ENCODE measurements at regions not wholly inside any gene's neighbourhood (a gene's known extent, or its start where the extent isn't known, plus 50 kb on each side); places are given as distances from the start of the nearest gene placed in this dataset.

- Mint-ChIP-seq H3K27me3 (no peaks in the 10 kb centered on the region), H3K27ac (no peak overlapping the region), H3K9me3 (ENCODE audit: low read depth) (no peaks in the 10 kb centered on the region), H3K4me1 (ENCODE audit: low read depth) (no peaks in the 10 kb centered on the region), H3K4me3 (no peak overlapping the region), H3K36me3 (no peaks in the 10 kb centered on the region)
These were observed 480.3 kb upstream of the TNP1 start for GRCh38 chr2:217340176-217340575.

GRCh38 chr2:217339753-217340152 lies 479.9 kb upstream of the TNP1 start:
- no peaks in the 10 kb centered on the region for H3K36me3 Mint-ChIP-seq
- H3K27ac Mint-ChIP-seq = no peak overlapping the region
- no peak overlapping the region for H3K4me3 Mint-ChIP-seq
- H3K9me3 Mint-ChIP-seq (ENCODE audit: low read depth) = no peaks in the 10 kb centered on the region
- no peaks in the 10 kb centered on the region for H3K4me1 Mint-ChIP-seq (ENCODE audit: low read depth)
- no peaks in the 10 kb centered on the region for H3K27me3 Mint-ChIP-seq

- Mint-ChIP-seq H3K9me3 (ENCODE audit: low read depth) (no peaks in the 10 kb centered on the region), H3K27ac (no peak overlapping the region), H3K27me3 (no peaks in the 10 kb centered on the region), H3K4me1 (ENCODE audit: low read depth) (no peaks in the 10 kb centered on the region), H3K36me3 (no peaks in the 10 kb centered on the region), H3K4me3 (no peak overlapping the region)
These were observed 478.5 kb upstream of the TNP1 start for GRCh38 chr2:217338306-217338916.

- H3K9me3 Mint-ChIP-seq (ENCODE audit: low read depth) = no peaks in the 10 kb centered on the region
- H3K4me3 Mint-ChIP-seq = no peak overlapping the region
- H3K4me1 Mint-ChIP-seq (ENCODE audit: low read depth) = no peaks in the 10 kb centered on the region
- no peaks in the 10 kb centered on the region for H3K36me3 Mint-ChIP-seq
- no peaks in the 10 kb centered on the region for H3K27me3 Mint-ChIP-seq
- H3K27ac Mint-ChIP-seq = no peak overlapping the region
These were observed 477.9 kb upstream of the TNP1 start for GRCh38 chr2:217337771-217338170.

GRCh38 chr2:217336694-217337093 lies 476.8 kb upstream of the TNP1 start:
- no peaks in the 10 kb centered on the region for H3K27me3 Mint-ChIP-seq
- H3K36me3 Mint-ChIP-seq = no peaks in the 10 kb centered on the region
- no peaks in the 10 kb centered on the region for H3K4me1 Mint-ChIP-seq (ENCODE audit: low read depth)
- no peaks in the 10 kb centered on the region for H3K9me3 Mint-ChIP-seq (ENCODE audit: low read depth)
- no peak overlapping the region for H3K4me3 Mint-ChIP-seq
- H3K27ac Mint-ChIP-seq = no peak overlapping the region

GRCh38 chr2:217335341-217335966 lies 475.6 kb upstream of the TNP1 start:
- Mint-ChIP-seq H3K4me3 (no peak overlapping the region), H3K4me1 (ENCODE audit: low read depth) (no peaks in the 10 kb centered on the region), H3K36me3 (no peaks in the 10 kb centered on the region), H3K27me3 (no peaks in the 10 kb centered on the region), H3K27ac (no peak overlapping the region), H3K9me3 (ENCODE audit: low read depth) (no peaks in the 10 kb centered on the region)

- no peaks in the 10 kb centered on the region for H3K36me3 Mint-ChIP-seq
- H3K4me3 Mint-ChIP-seq = no peak overlapping the region
- H3K27ac Mint-ChIP-seq = no peak overlapping the region
- H3K9me3 Mint-ChIP-seq (ENCODE audit: low read depth) = no peaks in the 10 kb centered on the region
- H3K4me1 Mint-ChIP-seq (ENCODE audit: low read depth) = no peaks in the 10 kb centered on the region
- no peaks in the 10 kb centered on the region for H3K27me3 Mint-ChIP-seq
These were observed 474.7 kb upstream of the TNP1 start for GRCh38 chr2:217334561-217334960.

- H3K4me1 Mint-ChIP-seq (ENCODE audit: low read depth) = no peaks in the 10 kb centered on the region
- H3K9me3 Mint-ChIP-seq (ENCODE audit: low read depth) = no peaks in the 10 kb centered on the region
- H3K27me3 Mint-ChIP-seq = no peaks in the 10 kb centered on the region
- H3K4me3 Mint-ChIP-seq = no peak overlapping the region
- H3K36me3 Mint-ChIP-seq = no peaks in the 10 kb centered on the region
- no peak overlapping the region for H3K27ac Mint-ChIP-seq
These were observed 473.0 kb upstream of the TNP1 start for GRCh38 chr2:217332866-217333265.

GRCh38 chr2:217332417-217332791 lies 472.5 kb upstream of the TNP1 start:
- Mint-ChIP-seq H3K9me3 (ENCODE audit: low read depth) (no peaks in the 10 kb centered on the region), H3K27ac (no peak overlapping the region), H3K4me1 (ENCODE audit: low read depth) (no peaks in the 10 kb centered on the region), H3K36me3 (no peaks in the 10 kb centered on the region), H3K4me3 (no peak overlapping the region), H3K27me3 (no peaks in the 10 kb centered on the region)

- Mint-ChIP-seq H3K9me3 (ENCODE audit: low read depth) (no peaks in the 10 kb centered on the region), H3K27me3 (no peaks in the 10 kb centered on the region), H3K27ac (no peak overlapping the region), H3K4me3 (no peak overlapping the region), H3K4me1 (ENCODE audit: low read depth) (no peaks in the 10 kb centered on the region), H3K36me3 (no peaks in the 10 kb centered on the region)
These were observed 471.9 kb upstream of the TNP1 start for GRCh38 chr2:217331523-217332416.

GRCh38 chr2:217330647-217331046 lies 470.8 kb upstream of the TNP1 start:
- Mint-ChIP-seq H3K27me3 (no peaks in the 10 kb centered on the region), H3K27ac (no peak overlapping the region), H3K4me3 (no peak overlapping the region)

GRCh38 chr2:217329023-217329431 lies 469.2 kb upstream of the TNP1 start:
- H3K9me3 Mint-ChIP-seq (ENCODE audit: low read depth) = peaks cover 3% of the 10 kb centered on the region
- H3K27ac Mint-ChIP-seq = no peak overlapping the region
- no peak overlapping the region for H3K4me3 Mint-ChIP-seq
- H3K27me3 Mint-ChIP-seq = no peaks in the 10 kb centered on the region
- no peaks in the 10 kb centered on the region for H3K4me1 Mint-ChIP-seq (ENCODE audit: low read depth)
- peaks cover 10% of the 10 kb centered on the region for H3K36me3 Mint-ChIP-seq

More at GRCh38 chr2:217330647-217331046, 470.8 kb upstream of the TNP1 start:
- Mint-ChIP-seq H3K9me3 (ENCODE audit: low read depth) (no peaks in the 10 kb centered on the region), H3K36me3 (no peaks in the 10 kb centered on the region), H3K4me1 (ENCODE audit: low read depth) (no peaks in the 10 kb centered on the region)

- Mint-ChIP-seq H3K27me3 (no peaks in the 10 kb centered on the region), H3K9me3 (ENCODE audit: low read depth) (peaks cover 5% of the 10 kb centered on the region), H3K4me3 (no peak overlapping the region), H3K27ac (no peak overlapping the region), H3K4me1 (ENCODE audit: low read depth) (no peaks in the 10 kb centered on the region), H3K36me3 (peaks cover 12% of the 10 kb centered on the region)
These were observed 468.7 kb upstream of the TNP1 start for GRCh38 chr2:217328622-217328978.

GRCh38 chr2:217327953-217328621 lies 468.2 kb upstream of the TNP1 start:
- no peaks in the 10 kb centered on the region for H3K27me3 Mint-ChIP-seq
- no peak overlapping the region for H3K4me3 Mint-ChIP-seq
- H3K4me1 Mint-ChIP-seq (ENCODE audit: low read depth) = no peaks in the 10 kb centered on the region
- peaks cover 12% of the 10 kb centered on the region for H3K36me3 Mint-ChIP-seq
- H3K9me3 Mint-ChIP-seq (ENCODE audit: low read depth) = peaks cover 5% of the 10 kb centered on the region
- H3K27ac Mint-ChIP-seq = no peak overlapping the region
